H1 (cell line): ENCODE measurements at regions not wholly inside any gene's neighbourhood (a gene's known extent, or its start where the extent isn't known, plus 50 kb on each side); places are given as distances from the start of the nearest gene placed in this dataset.

Experiments used
- CTCF ChIA-PET: fragments of 300-600 bp; sonication (Branson Sonifier 250); formaldehyde crosslinking; loops from one replicate; lab custom pipeline; 2021; ENCODE audit not compliant: partially characterized antibody; lab: Charles Lee
- POLR2A ChIA-PET: fragments of 300-600 bp; sonication (Branson Sonifier 250); formaldehyde crosslinking; loops from one replicate; lab custom pipeline; 2021; ENCODE audit warnings: inconsistent platforms; ENCODE audit not compliant: partially characterized antibody; lab: Charles Lee
- DNase-seq, 2 experiments: peaks; one replicate each; pipeline versions ENCODE4 v3.0.0 to v3.0.0-alpha.2; 2010 to 2022; ENCODE audit warnings: low spot score in 2 of 2, low read depth in 1 of 2, mixed read lengths in 1 of 2
- FAIRE-seq: peaks from 2 replicates; lab custom pipeline; 2011; peaks lifted over from hg19 to GRCh38; lab: Jason Lieb, UNC
- H2AFZ ChIP-seq: 2 replicates; pipeline ENCODE4 v1.8.1; 2012; ENCODE audit warnings: low read length, inconsistent platforms
- H2AK5ac ChIP-seq: 2 replicates; pipeline ENCODE4 v1.6.1; 2013; ENCODE audit warnings: low read depth, low read length
- H2BK120ac ChIP-seq: replicated peaks from 2 replicates; pipeline ENCODE3; 2013; ENCODE audit warnings: low read depth, low read length, inconsistent platforms
- H2BK12ac ChIP-seq: 2 replicates; pipeline ENCODE4 v1.6.1; 2013; ENCODE audit warnings: low read depth, low read length
- H2BK15ac ChIP-seq: 2 replicates; pipeline ENCODE4 v1.6.1; 2013; ENCODE audit warnings: low read length
- H2BK20ac ChIP-seq: 2 replicates; pipeline ENCODE4 v1.6.1; 2013; ENCODE audit warnings: low read length
- H2BK5ac ChIP-seq: 2 replicates; pipeline ENCODE4 v1.6.1; 2013; ENCODE audit warnings: low read depth, low read length
- H3K14ac ChIP-seq: 2 replicates; pipeline ENCODE4 v1.6.1; 2013; ENCODE audit warnings: inconsistent platforms; ENCODE audit not compliant: insufficient read length
- H3K18ac ChIP-seq: 2 replicates; pipeline ENCODE4 v1.6.1; 2013; ENCODE audit warnings: low read length; ENCODE audit errors: extremely low read depth
- H3K23ac ChIP-seq: 2 replicates; pipeline ENCODE4 v1.6.1; 2013; ENCODE audit warnings: inconsistent platforms; ENCODE audit not compliant: insufficient read length
- H3K23me2 ChIP-seq: 2 replicates; pipeline ENCODE4 v1.6.1; 2013; ENCODE audit warnings: low read depth, low read length
- H3K27ac ChIP-seq: 2 replicates; pipeline ENCODE4 v1.6.1; 2011; ENCODE audit warnings: low read depth, low read length, inconsistent platforms
- H3K27me3 ChIP-seq, 4 experiments: replicated peaks in 1 of 4; 1 replicate in 1 of 4; 2 replicates in 3 of 4; pipeline versions ENCODE4 v1.6.1 to v1.8.1; 2011 to 2013; ENCODE audit warnings: low read length in 3 of 4, mild to moderate bottlenecking in 3 of 4, inconsistent platforms in 2 of 4, mixed read lengths in 2 of 4, moderate library complexity in 1 of 4; ENCODE audit not compliant: control insufficient read depth in 3 of 4, insufficient read depth in 3 of 4; ENCODE audit errors: extremely low read depth in 1 of 4
- H3K36me3 ChIP-seq, 4 experiments: 2 replicates each; pipeline versions ENCODE4 v1.6.1 to v1.8.1; 2011 to 2013; ENCODE audit warnings: mild to moderate bottlenecking in 4 of 4, low read length in 3 of 4, moderate library complexity in 2 of 4, control low read depth in 1 of 4, inconsistent platforms in 1 of 4; ENCODE audit not compliant: insufficient read depth in 4 of 4, control insufficient read depth in 2 of 4
- H3K4ac ChIP-seq: replicated peaks from 2 replicates; pipeline ENCODE3; 2013; ENCODE audit warnings: low read length, low read depth, mixed read lengths, inconsistent platforms; ENCODE audit not compliant: insufficient read length
- H3K4me1 ChIP-seq, 4 experiments: replicated peaks in 1 of 4; 1 replicate in 1 of 4; 2 replicates in 3 of 4; pipeline versions ENCODE4 v1.6.1 to v1.8.1; 2011 to 2013; ENCODE audit warnings: low read length in 3 of 4, inconsistent platforms in 2 of 4, mixed read lengths in 1 of 4; ENCODE audit not compliant: insufficient read depth in 4 of 4, control insufficient read depth in 3 of 4
- H3K4me2 ChIP-seq, 2 experiments: 2 replicates each; pipeline versions ENCODE4 v1.6.1 to v1.8.1; 2011 to 2013; ENCODE audit warnings: low read depth in 2 of 2, low read length in 2 of 2, control low read depth in 1 of 2, inconsistent platforms in 1 of 2, mild to moderate bottlenecking in 1 of 2; ENCODE audit not compliant: insufficient read depth in 1 of 2
- H3K4me3 ChIP-seq, 4 experiments: fragments of 200-600, 300-600 bp in 1 of 4; sonication (generic), shearing (Covaris generic), sonication (Bioruptor Twin) in 1 of 4; 2 replicates each; pipeline versions ENCODE4 v1.5.1 to v1.8.1; 2011 to 2016; ENCODE audit warnings: low read length in 4 of 4, low read depth in 3 of 4, control low read depth in 2 of 4, inconsistent platforms in 2 of 4, mild to moderate bottlenecking in 2 of 4, mixed read lengths in 1 of 4, moderate library complexity in 1 of 4; ENCODE audit not compliant: insufficient read depth in 2 of 4; ENCODE audit errors: extremely low read depth in 1 of 4
- H3K56ac ChIP-seq: replicated peaks from 2 replicates; pipeline ENCODE3; 2013; ENCODE audit warnings: low read depth, mild to moderate bottlenecking, mixed read lengths, low read length, inconsistent platforms; ENCODE audit not compliant: insufficient read length
- H3K79me1 ChIP-seq: 2 replicates; pipeline ENCODE4 v1.6.1; 2013; ENCODE audit warnings: low read depth, low read length, control low read depth
- H3K79me2 ChIP-seq, 2 experiments: 2 replicates each; pipeline versions ENCODE4 v1.6.1 to v1.8.1; 2012 to 2013; ENCODE audit warnings: low read length in 2 of 2, mild to moderate bottlenecking in 2 of 2, inconsistent platforms in 1 of 2; ENCODE audit not compliant: insufficient read depth in 2 of 2, control insufficient read depth in 1 of 2
- H3K9ac ChIP-seq, 4 experiments: replicated peaks in 1 of 4; 1 replicate in 1 of 4; 2 replicates in 3 of 4; pipeline versions ENCODE4 v1.6.1 to v1.8.1; 2011 to 2013; ENCODE audit warnings: low read depth in 3 of 4, low read length in 3 of 4, control low read depth in 2 of 4, mild to moderate bottlenecking in 2 of 4, moderate library complexity in 2 of 4, inconsistent platforms in 1 of 4; ENCODE audit errors: extremely low read depth in 1 of 4
- H3K9me3 ChIP-seq, 2 experiments: 2 replicates each; pipeline versions ENCODE4 v1.6.1 to v1.8.1; 2012 to 2013; ENCODE audit warnings: mild to moderate bottlenecking in 2 of 2, moderate library complexity in 2 of 2, control low read depth in 1 of 2, inconsistent platforms in 1 of 2, low read depth in 1 of 2, low read length in 1 of 2, mixed read lengths in 1 of 2; ENCODE audit not compliant: insufficient read depth in 2 of 2
- H4K20me1 ChIP-seq, 2 experiments: replicated peaks in 1 of 2; 2 replicates each; pipeline versions ENCODE3 to v1.8.1; 2011 to 2013; ENCODE audit warnings: inconsistent platforms in 2 of 2, low read length in 2 of 2, mild to moderate bottlenecking in 1 of 2; ENCODE audit not compliant: insufficient read depth in 2 of 2, control insufficient read depth in 1 of 2
- H4K5ac ChIP-seq: 2 replicates; pipeline ENCODE4 v1.6.1; 2013; ENCODE audit warnings: low read length, low read depth, mixed read lengths, inconsistent platforms; ENCODE audit not compliant: insufficient read length
- H4K8ac ChIP-seq: 2 replicates; pipeline ENCODE4 v1.8.0; 2013; ENCODE audit warnings: mild to moderate bottlenecking, moderate library complexity, low read length, inconsistent platforms; ENCODE audit not compliant: insufficient read depth; ENCODE audit errors: extremely low read depth
- H4K91ac ChIP-seq: replicated peaks from 2 replicates; pipeline ENCODE3; 2013; ENCODE audit warnings: low read length, mixed read lengths, inconsistent platforms; ENCODE audit not compliant: insufficient read length
- CBX5 ChIP-seq: fragments of 300-800, 300-1000 bp; sonication (generic); IDR thresholded peaks from 2 replicates; pipeline ENCODE4 v1.7.1; 2016; ENCODE audit warnings: antibody characterized with exemption, low read length, low read depth
- WGBS, 2 experiments: shearing (Covaris generic) in 1 of 2; methylation state at CpG; one replicate each; pipeline versions ENCODE4 v1.1.6 to v1.1.7; 2013 to 2015; ENCODE audit warnings: low lambda C conversion rate in 2 of 2, mixed read lengths in 2 of 2, inconsistent platforms in 1 of 2, low coverage in 1 of 2, missing lambda C conversion rate in 1 of 2; ENCODE audit not compliant: insufficient replicate concordance in 2 of 2, insufficient coverage in 1 of 2, insufficient read length in 1 of 2; ENCODE audit errors: extremely low coverage in 1 of 2, missing lambda C conversion rate in 1 of 2; 5-methylcytosine and 5-hydroxymethylcytosine counted together

DNA sequence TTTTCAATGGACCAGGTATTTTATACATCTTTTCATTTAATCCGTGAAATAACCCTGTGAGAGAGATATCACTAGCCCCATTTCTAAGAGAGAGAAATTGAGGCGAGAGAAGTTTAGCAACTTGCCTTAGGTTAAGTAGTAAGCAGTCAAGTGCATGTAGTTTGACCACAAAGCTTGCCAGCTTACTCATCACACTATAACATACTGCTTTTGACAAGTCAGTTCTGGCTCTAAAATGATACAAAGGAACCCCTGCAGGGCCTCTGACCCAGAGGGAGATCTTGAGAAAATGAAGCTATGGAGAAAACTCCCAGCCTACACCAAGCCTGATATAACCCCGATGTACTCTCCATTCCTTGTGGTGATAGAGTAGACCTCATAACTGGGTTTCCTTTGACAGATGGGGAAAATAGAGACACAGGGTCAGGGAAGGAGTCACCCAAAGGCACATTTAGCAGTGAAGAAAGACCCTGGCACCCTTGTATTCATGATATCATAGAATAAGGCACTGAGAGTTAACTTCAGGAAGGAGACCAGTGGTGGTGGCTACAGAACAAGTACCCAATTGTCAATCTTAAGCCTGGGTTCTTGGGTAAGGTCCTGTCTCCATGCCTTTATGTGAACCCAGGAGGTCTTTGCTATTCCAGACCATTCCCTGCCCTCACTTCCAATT lies 60.2 kb upstream of the MSN start:
- DNase-seq (no peak), FAIRE-seq (no peak)
- H3K4me3 ChIP-seq, result no peak overlapping the region
- H2AK5ac ChIP-seq, result no peak overlapping the region
- H2BK20ac ChIP-seq, result no peak overlapping the region
- no peak overlapping the region for H3K18ac ChIP-seq
- H4K20me1 ChIP-seq, result no peaks in the 10 kb centered on the region
- 100% methylated on average over 2 of the region's 3 CpGs; no CpG with 5 or more reads in 1 of the 2 experiments for WGBS, 2 experiments
- no peak overlapping the region for H4K91ac ChIP-seq
- H3K27ac ChIP-seq, result no peak overlapping the region
- H3K4me2 ChIP-seq, result no peak overlapping the region
- no peaks in the 10 kb centered on the region for H3K23me2 ChIP-seq
- H3K56ac ChIP-seq, result no peak overlapping the region
- H4K8ac ChIP-seq, result no peak overlapping the region
- H3K14ac ChIP-seq, result no peak overlapping the region
- H2BK12ac ChIP-seq, result no peak overlapping the region
- no peak overlapping the region for H2BK5ac ChIP-seq
- H4K5ac ChIP-seq, result no peak overlapping the region
- no peaks in the 10 kb centered on the region for H3K27me3 ChIP-seq
- H2AFZ ChIP-seq, result no peak overlapping the region
- no peak overlapping the region for H3K23ac ChIP-seq
- no peaks in the 10 kb centered on the region for H3K9me3 ChIP-seq
- no peaks in the 10 kb centered on the region for H3K4me1 ChIP-seq
- no peaks in the 10 kb centered on the region for H3K79me1 ChIP-seq
- ChIA-PET POLR2A (no interaction called here), CTCF (no interaction called here)
- H3K9ac ChIP-seq, result no peak overlapping the region
- H3K36me3 ChIP-seq, result no peaks in the 10 kb centered on the region
- H2BK15ac ChIP-seq, result no peak overlapping the region
- no peaks in the 10 kb centered on the region for H3K79me2 ChIP-seq
- no peak overlapping the region for H2BK120ac ChIP-seq
- H3K4ac ChIP-seq, result no peak overlapping the region
- no peak for TF ChIP-seq CBX5
